Mesendoderm (in vitro differentiated cells): ENCODE measurements at regions not wholly inside any gene's neighbourhood (a gene's known extent, or its start where the extent isn't known, plus 50 kb on each side); places are given as distances from the start of the nearest gene placed in this dataset.

ENCODE experiments used
- DNase-seq: peaks from one replicate; pipeline ENCODE4 v3.0.0; 2013
- H2AK5ac ChIP-seq: 2 replicates; pipeline ENCODE4 v1.6.1; 2013; ENCODE audit warnings: low read length, inconsistent platforms
- H2BK120ac ChIP-seq: 2 replicates; pipeline ENCODE4 v1.6.1; 2013; ENCODE audit warnings: low read depth, mild to moderate bottlenecking, low read length, moderate library complexity, mixed read lengths
- H2BK15ac ChIP-seq: replicated peaks from 2 replicates; pipeline ENCODE4 v1.6.1; 2013; ENCODE audit warnings: low read depth, mild to moderate bottlenecking, moderate library complexity
- H2BK5ac ChIP-seq: 2 replicates; pipeline ENCODE4 v1.6.1; 2013; ENCODE audit warnings: low read length, inconsistent platforms
- H3K18ac ChIP-seq: 2 replicates; pipeline ENCODE4 v1.6.1; 2013; ENCODE audit warnings: mild to moderate bottlenecking, low read length, mixed read lengths
- H3K23ac ChIP-seq: one replicate; pipeline ENCODE4 v1.6.1; 2013; ENCODE audit warnings: low read length
- H3K27ac ChIP-seq: 2 replicates; pipeline ENCODE4 v1.5.1; 2013; ENCODE audit warnings: low read depth, mild to moderate bottlenecking, inconsistent platforms, low read length, moderate library complexity
- H3K27me3 ChIP-seq: 2 replicates; pipeline ENCODE4 v1.6.1; 2013; ENCODE audit warnings: low read length, control low read depth, mild to moderate bottlenecking, inconsistent platforms; ENCODE audit not compliant: insufficient read depth, poor library complexity
- H3K36me3 ChIP-seq: 2 replicates; pipeline ENCODE4 v1.6.1; 2013; ENCODE audit warnings: low read length, inconsistent platforms; ENCODE audit not compliant: control insufficient read depth, insufficient read depth
- H3K4ac ChIP-seq: one replicate; pipeline ENCODE4 v1.6.1; 2013; ENCODE audit warnings: low read depth, mild to moderate bottlenecking, low read length, moderate library complexity
- H3K4me1 ChIP-seq: 2 replicates; pipeline ENCODE4 v1.6.1; 2013; ENCODE audit warnings: low read depth, low read length, inconsistent platforms; ENCODE audit not compliant: control insufficient read depth
- H3K4me2 ChIP-seq: 2 replicates; pipeline ENCODE4 v1.6.1; 2013; ENCODE audit warnings: low read length
- H3K4me3 ChIP-seq: 2 replicates; pipeline ENCODE4 v1.5.1; 2013; ENCODE audit warnings: mild to moderate bottlenecking, low read length
- H3K56ac ChIP-seq: one replicate; pipeline ENCODE4 v1.6.1; 2013; ENCODE audit warnings: low read length
- H3K79me1 ChIP-seq: 2 replicates; pipeline ENCODE4 v1.6.1; 2013; ENCODE audit warnings: low read length, inconsistent platforms
- H3K79me2 ChIP-seq: 2 replicates; pipeline ENCODE4 v1.6.1; 2013; ENCODE audit warnings: mild to moderate bottlenecking, low read length; ENCODE audit not compliant: control insufficient read depth, insufficient read depth
- H3K9ac ChIP-seq: 2 replicates; pipeline ENCODE4 v1.6.1; 2013; ENCODE audit warnings: low read length, inconsistent platforms
- H4K5ac ChIP-seq: one replicate; pipeline ENCODE4 v1.6.1; 2013; ENCODE audit warnings: low read length
- H4K8ac ChIP-seq: one replicate; pipeline ENCODE4 v1.6.1; 2013; ENCODE audit warnings: low read depth, mild to moderate bottlenecking, control low read depth, low read length, moderate library complexity
- WGBS: extraction: QIAGEN DNeasy Blood & Tissue Kit; methylation state at CpG from one replicate; pipeline ENCODE4 v1.1.7; 2013; ENCODE audit warnings: low lambda C conversion rate, missing lambda C conversion rate; ENCODE audit not compliant: insufficient coverage; ENCODE audit errors: extremely low coverage; 5-methylcytosine and 5-hydroxymethylcytosine counted together

DNA sequence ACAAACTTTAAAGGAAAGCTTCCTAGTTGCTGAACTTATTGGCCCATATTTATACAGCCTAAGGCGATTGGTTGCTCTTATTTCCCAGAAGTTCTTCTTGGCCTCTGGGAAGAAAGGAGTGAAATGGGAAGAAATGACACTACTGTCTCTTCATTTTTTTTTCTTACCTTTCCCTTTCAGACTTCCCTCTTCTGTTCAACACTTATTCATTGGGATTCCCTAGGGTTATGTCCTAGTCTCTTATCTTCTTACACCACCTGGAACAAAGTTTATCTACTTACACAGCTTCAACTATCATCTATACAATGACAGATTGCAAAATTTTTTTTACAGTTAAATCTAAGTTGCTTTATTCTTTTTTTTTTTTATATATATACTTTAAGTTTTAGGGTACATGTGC is 68.0 kb downstream of the SNX12 start:
- no peaks in the 10 kb centered on the region for H3K79me1 ChIP-seq
- no CpG with 5 or more reads among the region's 1 CpG for WGBS
- no peak overlapping the region for H3K23ac ChIP-seq
- no peak overlapping the region for H3K4me2 ChIP-seq
- no peaks in the 10 kb centered on the region for H3K79me2 ChIP-seq
- H3K18ac ChIP-seq: no peak overlapping the region
- no peaks in the 10 kb centered on the region for H3K27me3 ChIP-seq
- no peaks in the 10 kb centered on the region for H3K4me1 ChIP-seq
- no peak overlapping the region for H3K27ac ChIP-seq
- H3K9ac ChIP-seq: no peak overlapping the region
- no peak overlapping the region for H2AK5ac ChIP-seq
- H3K4me3 ChIP-seq: no peak overlapping the region
- H3K4ac ChIP-seq: no peak overlapping the region
- H3K56ac ChIP-seq: no peak overlapping the region
- H3K36me3 ChIP-seq: no peaks in the 10 kb centered on the region
- no peak for DNase-seq
- H4K5ac ChIP-seq: no peak overlapping the region
- H2BK5ac ChIP-seq: no peak overlapping the region
- no peak overlapping the region for H4K8ac ChIP-seq
- no peak overlapping the region for H2BK15ac ChIP-seq
- H2BK120ac ChIP-seq: no peak overlapping the region

DNA sequence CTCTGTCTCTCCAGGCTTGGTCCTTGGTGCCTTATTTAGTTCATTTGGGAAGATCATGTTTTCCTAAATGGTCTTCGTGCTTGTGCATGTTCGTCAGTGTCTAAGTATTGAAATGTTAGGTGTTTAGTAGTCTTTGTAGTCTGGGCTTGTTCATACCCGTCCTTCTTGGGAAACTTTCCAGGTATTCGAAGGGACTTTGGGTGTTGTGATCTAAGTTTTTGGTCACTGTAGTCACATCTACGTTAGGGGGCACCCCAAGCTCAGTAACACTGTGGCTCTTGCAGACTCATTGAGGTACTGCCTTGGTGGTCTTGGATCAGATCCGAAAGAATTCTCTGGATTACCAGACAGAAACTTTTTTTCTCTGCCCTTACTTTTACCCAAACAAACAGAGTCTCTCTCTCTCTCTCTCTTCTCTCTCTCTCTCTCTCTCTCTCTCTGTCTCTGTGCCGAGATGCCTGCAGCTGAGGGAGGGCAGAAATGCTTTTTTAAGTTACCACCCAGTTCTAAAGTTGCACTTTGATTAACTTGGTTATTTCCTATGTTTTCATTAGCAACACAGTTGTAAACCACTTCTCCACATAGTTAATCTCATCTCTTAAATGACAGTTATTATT is 67.6 kb upstream of the SLC7A3 start:
- Histone ChIP-seq H3K79me1 (no peaks in the 10 kb centered on the region), H2BK120ac (no peak overlapping the region), H3K4ac (no peak overlapping the region), H3K36me3 (no peaks in the 10 kb centered on the region), H3K56ac (no peak overlapping the region), H2AK5ac (no peak overlapping the region), H3K9ac (no peak overlapping the region), H3K79me2 (no peaks in the 10 kb centered on the region), H3K18ac (no peak overlapping the region), H3K4me1 (no peaks in the 10 kb centered on the region), H3K4me2 (no peak overlapping the region), H4K8ac (no peak overlapping the region), H4K5ac (no peak overlapping the region), H3K23ac (no peak overlapping the region), H3K27ac (no peak overlapping the region), H3K27me3 (no peaks in the 10 kb centered on the region), H2BK5ac (no peak overlapping the region), H2BK15ac (no peak overlapping the region), H3K4me3 (no peak overlapping the region)
- peak; percentile 62 for DNase-seq
- no CpG with 5 or more reads among the region's 7 CpGs for whole genome bisulfite sequencing

DNA sequence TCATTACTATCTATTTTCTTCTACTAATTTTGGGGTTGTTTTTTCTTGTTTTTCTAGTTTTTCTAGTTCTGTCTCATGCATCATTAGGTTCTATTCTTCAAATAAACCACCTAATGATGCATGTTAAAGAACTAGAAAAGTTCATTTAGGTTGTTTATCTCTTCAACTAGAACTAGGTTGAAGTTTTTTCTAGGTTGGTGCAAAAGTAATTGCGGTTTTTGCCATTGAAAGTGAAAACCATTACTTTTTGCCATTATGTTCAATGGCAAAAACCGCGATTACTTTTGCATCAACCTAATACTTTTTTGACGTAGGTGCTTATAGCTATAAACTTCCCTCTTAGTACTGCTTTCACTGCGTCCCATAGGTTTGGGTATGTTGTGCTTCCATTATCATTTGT is 64.4 kb upstream of the SLC7A3 start:
- no CpG with 5 or more reads among the region's 5 CpGs for WGBS
- H3K18ac ChIP-seq: no peak overlapping the region
- no peak overlapping the region for H3K4ac ChIP-seq
- H2BK5ac ChIP-seq: no peak overlapping the region
- no peak overlapping the region for H3K4me2 ChIP-seq
- DNase-seq: no peak
- no peak overlapping the region for H3K56ac ChIP-seq
- no peak overlapping the region for H3K4me3 ChIP-seq
- H3K27ac ChIP-seq: no peak overlapping the region
- H4K8ac ChIP-seq: no peak overlapping the region
- H3K9ac ChIP-seq: no peak overlapping the region
- H3K27me3 ChIP-seq: no peaks in the 10 kb centered on the region
- H3K79me2 ChIP-seq: no peaks in the 10 kb centered on the region
- no peak overlapping the region for H4K5ac ChIP-seq
- H3K79me1 ChIP-seq: no peaks in the 10 kb centered on the region
- no peak overlapping the region for H2AK5ac ChIP-seq
- no peak overlapping the region for H2BK15ac ChIP-seq
- H3K36me3 ChIP-seq: no peaks in the 10 kb centered on the region
- no peak overlapping the region for H2BK120ac ChIP-seq
- no peaks in the 10 kb centered on the region for H3K4me1 ChIP-seq
- no peak overlapping the region for H3K23ac ChIP-seq

DNA sequence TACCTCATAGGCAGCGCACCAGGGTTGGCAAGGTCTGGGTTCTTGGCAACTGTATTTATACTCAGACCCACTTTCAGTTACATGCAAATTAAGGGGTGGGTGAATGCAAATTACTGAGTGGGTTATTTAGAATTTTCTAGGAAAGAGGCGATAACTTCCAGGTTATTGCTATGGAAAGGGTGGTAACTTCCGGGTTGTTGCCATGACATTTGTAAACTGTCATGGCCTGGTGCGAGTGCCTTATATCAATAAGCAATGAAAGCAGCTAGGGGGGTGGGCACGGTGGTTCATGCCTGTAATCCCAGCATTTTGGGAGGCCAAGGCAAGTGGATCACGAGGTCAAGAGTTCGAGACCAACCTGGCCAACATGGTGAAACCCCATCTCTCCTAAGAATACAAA is 57.5 kb upstream of the SLC7A3 start:
- Histone ChIP-seq H2AK5ac (no peak overlapping the region), H3K18ac (no peak overlapping the region), H4K5ac (no peak overlapping the region), H3K79me1 (no peaks in the 10 kb centered on the region), H3K27me3 (no peaks in the 10 kb centered on the region), H3K23ac (no peak overlapping the region), H3K79me2 (no peaks in the 10 kb centered on the region), H2BK120ac (no peak overlapping the region), H2BK15ac (no peak overlapping the region), H3K9ac (no peak overlapping the region), H3K36me3 (no peaks in the 10 kb centered on the region), H3K4me1 (no peaks in the 10 kb centered on the region), H3K27ac (no peak overlapping the region), H3K4me2 (no peak overlapping the region), H2BK5ac (no peak overlapping the region), H3K4ac (no peak overlapping the region), H3K4me3 (no peak overlapping the region), H4K8ac (no peak overlapping the region), H3K56ac (no peak overlapping the region)
- DNase-seq: no peak
- WGBS: no CpG with 5 or more reads among the region's 7 CpGs
